Amniotic stem cell (primary cell): ENCODE measurements at regions not wholly inside any gene's neighbourhood (a gene's known extent, or its start where the extent isn't known, plus 50 kb on each side); places are given as distances from the start of the nearest gene placed in this dataset.
"Not testable (repeated sequence)": the region's sequence is repeated elsewhere in the genome, so short reads cannot be mapped to it uniquely, and the experiment has no call there.

Experiments
- DNase-seq: peaks from one replicate; lab custom pipeline; 2025; lab: John Stamatoyannopoulos, UW

- DNase-seq = no peak
Measured at GRCh38 chr4:38383646-38384121, 280.3 kb upstream of the KLF3 start.

DNA sequence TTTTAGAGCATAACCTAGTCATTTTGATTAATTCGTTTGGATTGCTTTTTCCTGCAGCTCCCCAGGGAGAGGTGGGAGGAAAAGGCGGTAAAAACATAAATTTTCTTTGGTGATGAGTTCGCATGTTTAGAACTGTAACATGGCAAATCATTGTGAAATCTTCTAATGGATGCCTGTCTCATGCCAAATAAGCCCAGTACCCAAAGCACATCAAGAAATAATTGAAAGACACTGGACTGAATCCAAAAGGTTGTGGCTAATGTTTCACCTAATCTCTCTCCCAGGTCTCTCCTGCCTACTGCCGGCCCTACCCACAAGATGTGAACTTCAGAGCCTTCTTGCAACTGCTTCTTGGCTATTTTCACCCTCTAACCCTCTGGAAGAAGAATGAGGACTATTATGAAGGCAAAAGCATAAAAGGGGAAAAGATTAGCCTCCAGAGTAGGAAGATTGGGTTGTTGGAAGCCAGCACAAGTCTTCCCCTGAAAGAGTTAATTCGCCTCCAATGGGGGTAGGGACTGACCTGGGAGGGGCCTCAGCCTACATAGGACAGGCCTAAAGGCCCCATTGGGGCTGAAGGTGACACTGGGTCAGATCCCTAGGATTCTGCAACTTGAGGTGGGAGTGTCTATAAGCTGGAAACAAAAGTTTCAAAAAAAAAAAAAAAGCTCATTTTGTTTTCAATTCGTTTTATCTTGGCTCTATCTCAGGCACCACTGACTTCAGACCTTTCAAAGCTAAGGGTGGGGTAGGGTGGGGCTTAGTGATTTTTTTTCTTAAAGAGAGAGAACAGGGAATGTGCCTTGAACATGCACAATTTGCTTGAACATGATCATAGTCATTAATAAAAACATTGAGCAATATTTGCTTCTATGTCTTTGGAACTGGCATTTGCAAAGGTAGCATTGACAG, 278.6 kb upstream of the KLF3 start:
- no peak for DNase-seq

DNA sequence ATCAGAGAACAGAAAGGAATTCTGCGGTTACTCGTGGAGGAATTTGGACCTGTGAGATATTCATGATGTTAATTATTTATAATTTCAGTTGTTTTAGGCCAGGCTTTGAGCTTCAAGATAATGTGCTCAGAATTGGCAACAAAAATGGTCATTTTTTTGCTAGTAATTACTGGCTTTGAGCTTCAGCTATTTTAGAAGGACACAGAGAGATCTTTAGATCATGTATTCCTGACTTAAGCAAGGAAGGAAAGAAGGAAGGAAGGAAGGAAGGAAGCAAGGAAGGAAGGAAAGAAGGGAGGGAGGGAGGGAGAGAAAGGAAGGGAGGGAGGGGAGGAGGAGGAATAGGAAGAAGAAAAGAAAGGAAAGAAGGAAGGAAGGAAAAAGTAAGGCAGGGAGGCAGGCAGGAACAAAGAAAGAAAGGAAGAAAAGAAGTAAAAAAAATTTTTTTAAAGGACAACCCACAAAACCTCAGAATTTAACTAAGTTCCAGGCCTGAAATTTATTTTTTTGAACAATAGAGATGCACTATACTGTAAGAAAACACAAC, 277.9 kb upstream of the KLF3 start:
- DNase-seq = no peak

DNA sequence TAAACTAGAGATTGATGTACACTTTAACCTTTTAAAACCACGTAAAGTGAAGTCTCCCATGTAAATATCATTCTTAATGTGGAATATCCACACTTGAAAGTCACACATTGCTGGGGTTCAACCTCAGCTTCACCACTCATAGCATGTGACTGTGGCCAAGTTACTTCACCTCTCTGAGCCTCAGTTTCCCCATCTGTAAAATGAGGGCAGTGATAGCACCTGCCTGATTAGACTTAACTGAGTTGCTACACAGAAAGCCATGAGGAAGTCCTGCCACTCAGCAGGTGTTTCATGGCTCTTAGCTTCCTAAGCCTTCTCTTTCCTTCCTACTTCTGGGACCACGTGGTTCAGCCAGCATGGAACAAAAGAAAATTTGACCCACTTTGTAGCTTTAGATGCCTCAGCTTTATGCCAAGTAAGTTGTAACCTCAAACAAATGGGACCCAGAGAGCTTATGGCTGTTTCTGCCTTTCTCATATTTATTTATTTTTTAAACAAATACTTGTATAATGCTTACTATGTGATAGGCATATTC, 277.3 kb upstream of the KLF3 start:
- DNase-seq = no peak

GRCh38 chr4:38387348-38387747, 276.7 kb upstream of the KLF3 start:
- DNase-seq = no peak

DNA sequence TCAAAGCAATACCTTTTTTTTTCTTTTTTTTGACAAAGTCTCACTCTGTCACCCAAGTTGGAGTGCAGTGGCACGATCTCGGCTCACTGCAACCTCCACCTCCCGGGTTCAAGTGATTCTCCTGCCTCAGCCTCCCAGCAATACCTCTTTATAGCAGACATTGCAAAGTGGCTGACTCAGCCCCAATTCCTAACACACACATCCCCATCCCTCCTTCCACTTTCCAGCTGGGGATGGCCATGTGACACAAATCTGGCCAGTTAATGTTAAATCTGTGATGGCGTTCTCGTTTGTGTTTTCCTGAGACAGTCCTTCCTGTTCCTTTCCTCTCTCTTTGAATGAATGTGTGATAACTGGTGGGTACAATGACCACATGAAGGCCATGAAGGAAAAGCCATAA, 276.2 kb upstream of the KLF3 start:
- DNase-seq = no peak

GRCh38 chr4:38388907-38389306, 275.1 kb upstream of the KLF3 start:
- not testable (repeated sequence) for DNase-seq

DNA sequence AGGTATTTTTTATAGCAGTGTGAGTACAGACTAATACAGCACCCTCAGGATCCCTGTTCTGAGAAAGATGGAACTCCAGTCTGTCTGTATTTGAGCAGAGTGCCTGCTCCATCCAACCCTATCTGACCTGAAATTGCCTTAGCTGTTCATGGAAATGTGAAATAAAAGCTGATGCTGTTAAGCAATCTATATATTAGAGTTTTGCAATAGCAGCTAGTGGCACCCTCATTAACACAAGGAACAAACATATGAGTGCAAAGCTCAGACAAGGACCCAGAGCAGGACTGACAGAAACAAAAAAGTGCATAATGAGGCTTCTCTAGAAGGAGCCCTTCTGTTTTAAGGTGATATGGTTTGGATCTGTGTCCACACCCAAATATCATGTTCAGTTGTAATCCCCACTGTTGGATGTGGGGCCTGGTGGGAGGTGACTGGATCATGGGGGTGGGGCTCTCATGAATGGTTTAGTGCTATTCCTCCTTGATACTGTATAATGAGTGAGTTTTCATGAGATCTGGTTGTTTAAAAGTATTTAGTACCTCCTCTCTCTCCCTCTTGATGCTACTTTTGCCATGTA, 272.9 kb upstream of the KLF3 start:
- no peak for DNase-seq

DNA sequence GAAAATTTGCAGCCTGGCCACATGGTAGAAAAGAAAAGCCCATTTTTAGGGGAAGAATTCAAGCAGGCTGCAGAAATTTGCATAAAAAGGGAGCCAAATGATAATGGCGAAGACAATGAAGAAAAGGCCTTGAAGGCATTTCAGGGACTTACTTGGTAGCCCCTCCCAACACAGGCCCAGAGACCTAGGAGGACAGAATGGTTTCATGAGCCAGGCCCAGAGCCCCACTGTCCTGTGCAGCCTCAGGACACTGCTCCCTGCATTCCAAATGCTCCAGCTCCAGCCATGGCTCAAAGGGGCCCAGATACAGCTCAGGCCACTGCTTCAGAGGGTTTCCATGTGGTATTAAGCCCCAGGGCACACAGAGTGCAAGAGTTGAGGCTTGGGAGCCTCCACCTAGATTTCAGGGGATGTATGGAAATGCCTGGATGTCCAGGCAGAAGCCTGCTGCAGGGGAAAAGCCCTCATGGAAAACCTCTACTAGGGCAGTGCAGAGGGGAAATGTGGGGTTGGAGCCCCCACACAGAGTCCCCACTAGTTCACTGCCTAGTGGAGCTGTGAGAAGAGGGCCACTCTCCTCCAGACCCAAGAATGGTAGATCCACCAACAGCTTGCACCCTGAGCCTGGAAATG, 271.7 kb upstream of the KLF3 start:
- no peak for DNase-seq

GRCh38 chr4:38396091-38396490, 267.9 kb upstream of the KLF3 start:
- DNase-seq = no peak

DNA sequence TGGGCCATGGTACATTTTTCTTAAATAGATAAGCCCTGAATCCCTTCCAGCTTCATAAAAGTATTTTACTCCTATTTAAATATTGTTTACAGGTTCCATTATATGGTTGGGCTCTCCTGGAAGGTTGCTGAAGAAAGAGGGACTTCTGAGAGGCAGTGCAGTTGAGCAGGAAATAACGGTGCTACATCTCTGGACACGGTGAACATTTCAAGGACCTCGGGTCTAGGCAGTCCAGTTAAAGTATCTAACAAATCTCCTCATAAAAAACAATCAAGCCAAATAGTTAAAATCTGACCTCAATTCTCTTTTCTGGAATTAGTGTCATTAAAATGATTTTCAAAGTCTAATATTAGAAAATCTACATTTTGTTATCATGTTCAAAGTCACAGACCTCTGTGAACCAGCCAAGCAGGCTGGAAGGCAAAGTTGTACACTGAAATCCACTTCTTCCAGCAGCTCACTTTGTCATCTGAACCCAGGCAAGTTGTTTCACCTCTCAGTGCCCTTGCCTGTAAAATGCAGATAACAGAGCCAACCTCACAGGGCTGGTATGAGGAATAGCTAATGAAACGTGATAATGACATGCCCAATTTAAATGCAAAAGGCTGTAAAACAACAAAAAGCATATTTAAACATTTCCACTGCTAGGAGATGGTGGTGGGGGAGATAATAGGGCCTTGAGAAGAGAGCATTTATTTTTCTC, 267.0 kb upstream of the KLF3 start:
- DNase-seq = no peak

GRCh38 chr4:38400946-38401345, 263.1 kb upstream of the KLF3 start:
- no peak for DNase-seq

DNA sequence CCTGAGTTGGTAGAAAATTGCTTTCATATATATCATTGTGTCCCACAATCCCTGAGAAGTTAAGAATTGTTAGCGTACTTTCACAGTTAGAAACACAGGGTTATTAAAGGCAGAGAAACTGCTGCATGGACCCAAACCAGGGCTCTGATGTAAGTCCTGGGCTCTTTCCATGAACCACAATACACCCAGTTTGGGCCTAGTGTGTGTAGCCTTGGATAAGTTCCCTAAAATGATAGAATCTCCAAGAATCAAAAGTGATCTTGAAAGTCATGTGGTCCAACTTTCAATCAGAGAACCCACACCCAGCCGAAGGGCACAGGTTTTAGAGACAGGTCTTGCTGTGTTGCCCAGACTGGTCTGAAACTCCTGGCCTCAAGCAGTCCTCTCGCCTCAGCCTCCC, 257.8 kb upstream of the KLF3 start:
- no peak for DNase-seq

DNA sequence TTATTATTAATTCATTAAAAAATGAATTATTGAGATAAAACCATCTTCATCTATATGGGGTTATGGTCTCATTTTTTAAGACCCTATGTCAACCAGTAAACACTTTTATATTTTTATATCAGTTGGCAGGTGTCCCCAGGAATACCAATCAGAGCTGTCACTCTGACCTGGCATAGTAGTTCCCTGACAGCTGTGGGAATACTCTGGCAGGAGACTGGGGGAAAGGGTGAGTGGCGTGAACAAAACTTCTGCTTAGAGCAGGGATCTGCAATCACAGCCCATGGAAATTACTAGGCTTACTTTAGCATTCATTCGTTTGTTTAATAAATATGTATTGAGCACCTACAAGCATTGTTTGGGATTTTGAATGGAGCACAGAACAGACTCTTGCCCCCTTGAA, 254.1 kb upstream of the KLF3 start:
- DNase-seq = no peak

DNA sequence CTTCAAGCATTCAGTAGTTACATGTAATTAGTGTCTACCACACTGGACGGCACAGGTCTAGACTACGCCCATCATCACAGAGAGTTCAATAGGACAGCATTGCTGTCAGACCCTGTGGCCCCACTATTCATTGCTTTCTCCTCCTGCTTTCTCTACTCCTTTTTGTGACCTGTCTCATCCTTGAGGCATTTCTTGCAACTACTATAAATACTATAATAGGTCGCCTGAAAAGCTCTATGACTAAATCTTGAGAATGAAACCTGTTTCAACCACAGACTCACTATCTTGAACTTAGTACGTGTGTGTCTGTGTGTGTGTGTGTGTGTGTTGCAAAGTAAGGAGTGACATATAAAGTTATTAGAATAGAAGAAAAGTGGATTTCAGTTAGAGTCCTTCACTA, 252.9 kb upstream of the KLF3 start:
- DNase-seq = no peak

- no peak for DNase-seq
Measured at GRCh38 chr4:38411981-38412536, 251.9 kb upstream of the KLF3 start.

DNA sequence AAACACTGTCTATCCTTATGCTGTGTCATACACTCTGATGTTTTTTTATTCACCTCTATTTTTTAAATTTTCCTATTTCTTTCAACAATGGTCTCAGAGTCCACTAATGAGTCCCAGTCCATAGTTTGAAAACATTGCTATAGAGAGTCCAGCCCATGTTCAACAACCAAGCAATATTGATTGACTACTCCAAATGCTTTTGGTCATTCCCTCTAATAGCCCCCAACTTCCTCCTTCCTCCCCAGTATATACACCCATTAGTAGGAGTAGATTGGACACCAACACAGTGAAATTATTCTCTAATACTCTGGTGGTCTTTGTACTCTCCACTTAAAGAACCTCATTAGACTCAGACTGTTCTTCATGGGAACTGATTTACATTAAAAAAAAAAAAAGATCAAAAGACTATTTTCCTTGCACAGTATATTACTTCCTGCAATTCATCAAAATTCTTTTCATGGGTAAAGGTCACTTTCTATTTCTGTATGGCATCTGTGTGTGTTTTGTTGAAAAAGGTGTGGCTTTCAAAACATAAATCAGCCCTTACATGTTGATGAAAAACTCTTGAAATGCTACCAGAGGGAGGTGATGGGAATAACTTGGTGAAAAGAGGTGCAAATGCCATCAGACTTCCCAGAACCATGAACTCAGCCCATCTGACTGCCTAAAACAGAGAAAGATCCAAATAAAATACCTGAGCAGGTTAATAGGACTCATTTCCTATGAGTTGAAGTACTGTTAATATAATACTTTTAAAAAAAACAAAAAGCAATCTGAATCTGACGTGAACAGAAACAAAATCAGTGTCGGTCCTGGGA, 250.3 kb upstream of the KLF3 start:
- no peak for DNase-seq

GRCh38 chr4:38414410-38414809, 249.6 kb upstream of the KLF3 start:
- DNase-seq = no peak

DNA sequence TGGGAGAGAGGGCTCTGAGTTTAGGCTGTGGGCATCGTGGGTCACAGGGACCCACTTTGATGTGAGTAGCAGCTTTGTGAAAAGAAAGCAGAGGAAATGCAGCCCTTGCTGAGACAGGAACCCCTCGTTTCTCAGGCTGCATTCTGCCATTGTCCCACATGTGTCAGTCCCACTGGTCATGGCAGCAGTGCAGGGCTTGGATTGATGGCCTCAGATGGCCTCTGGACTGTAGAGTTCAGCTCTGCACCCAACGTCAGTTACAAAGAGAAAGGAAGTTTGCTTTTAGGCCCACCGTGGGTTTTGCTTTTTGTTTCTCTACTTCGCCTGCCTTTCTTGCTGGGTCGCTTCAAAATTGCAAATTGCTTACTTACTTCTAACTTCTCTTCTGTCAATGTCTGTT, 248.3 kb upstream of the KLF3 start:
- DNase-seq = no peak

- no peak for DNase-seq
Measured at GRCh38 chr4:38416450-38417014, 247.5 kb upstream of the KLF3 start.
